Nephron (organoid): ENCODE measurements at regions not wholly inside any gene's neighbourhood (a gene's known extent, or its start where the extent isn't known, plus 50 kb on each side); places are given as distances from the start of the nearest gene placed in this dataset.

Experiments used
- H3K27ac Mint-ChIP-seq, 3 experiments: 2 replicates each; pipeline ENCODE4 v1.8.0; 2020; ENCODE audit warnings: mixed read lengths in 3 of 3, mild to moderate bottlenecking in 2 of 3, moderate library complexity in 1 of 3
- H3K27me3 Mint-ChIP-seq: 2 replicates; pipeline ENCODE4 v1.8.0; 2021; ENCODE audit warnings: low read depth, mild to moderate bottlenecking, moderate library complexity, mixed read lengths
- H3K36me3 Mint-ChIP-seq: 2 replicates; pipeline ENCODE4 v1.8.0; 2020; ENCODE audit warnings: low read depth, mixed read lengths
- H3K4me1 Mint-ChIP-seq: 2 replicates; pipeline ENCODE4 v1.8.0; 2020; ENCODE audit warnings: mixed read lengths
- H3K4me3 Mint-ChIP-seq, 3 experiments: 2 replicates each; pipeline ENCODE4 v1.8.0; 2020; ENCODE audit warnings: mild to moderate bottlenecking in 3 of 3, mixed read lengths in 3 of 3, moderate library complexity in 2 of 3
- H3K9me3 Mint-ChIP-seq: 2 replicates; pipeline ENCODE4 v1.8.0; 2020; ENCODE audit warnings: mixed read lengths
- TF ChIP-seq, protein P1 (sequence below), 3 experiments: fragments of 200-600 bp; sonication (generic); IDR thresholded peaks; one replicate each; pipeline ENCODE4 v1.5.0; 2021; ENCODE audit warnings: antibody characterized with exemption in 3 of 3; ENCODE audit not compliant: unreplicated experiment in 3 of 3

GRCh38 chr17:33509331-33509730, 216.2 kb upstream of the ASIC2 start:
- Mint-ChIP-seq H3K4me3 (no peak overlapping the region), H3K9me3 (peaks cover 5% of the 10 kb centered on the region), H3K36me3 (no peaks in the 10 kb centered on the region), H3K27ac (no peak overlapping the region), H3K4me1 (peaks cover 9% of the 10 kb centered on the region), H3K27me3 (peaks cover 11% of the 10 kb centered on the region)
- TF ChIP-seq, protein P1, sequence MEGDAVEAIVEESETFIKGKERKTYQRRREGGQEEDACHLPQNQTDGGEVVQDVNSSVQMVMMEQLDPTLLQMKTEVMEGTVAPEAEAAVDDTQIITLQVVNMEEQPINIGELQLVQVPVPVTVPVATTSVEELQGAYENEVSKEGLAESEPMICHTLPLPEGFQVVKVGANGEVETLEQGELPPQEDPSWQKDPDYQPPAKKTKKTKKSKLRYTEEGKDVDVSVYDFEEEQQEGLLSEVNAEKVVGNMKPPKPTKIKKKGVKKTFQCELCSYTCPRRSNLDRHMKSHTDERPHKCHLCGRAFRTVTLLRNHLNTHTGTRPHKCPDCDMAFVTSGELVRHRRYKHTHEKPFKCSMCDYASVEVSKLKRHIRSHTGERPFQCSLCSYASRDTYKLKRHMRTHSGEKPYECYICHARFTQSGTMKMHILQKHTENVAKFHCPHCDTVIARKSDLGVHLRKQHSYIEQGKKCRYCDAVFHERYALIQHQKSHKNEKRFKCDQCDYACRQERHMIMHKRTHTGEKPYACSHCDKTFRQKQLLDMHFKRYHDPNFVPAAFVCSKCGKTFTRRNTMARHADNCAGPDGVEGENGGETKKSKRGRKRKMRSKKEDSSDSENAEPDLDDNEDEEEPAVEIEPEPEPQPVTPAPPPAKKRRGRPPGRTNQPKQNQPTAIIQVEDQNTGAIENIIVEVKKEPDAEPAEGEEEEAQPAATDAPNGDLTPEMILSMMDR (IDR thresholded peaks at IDR 0.05; ENCODE audit: unreplicated experiment in 3 of 3) = no peak

DNA sequence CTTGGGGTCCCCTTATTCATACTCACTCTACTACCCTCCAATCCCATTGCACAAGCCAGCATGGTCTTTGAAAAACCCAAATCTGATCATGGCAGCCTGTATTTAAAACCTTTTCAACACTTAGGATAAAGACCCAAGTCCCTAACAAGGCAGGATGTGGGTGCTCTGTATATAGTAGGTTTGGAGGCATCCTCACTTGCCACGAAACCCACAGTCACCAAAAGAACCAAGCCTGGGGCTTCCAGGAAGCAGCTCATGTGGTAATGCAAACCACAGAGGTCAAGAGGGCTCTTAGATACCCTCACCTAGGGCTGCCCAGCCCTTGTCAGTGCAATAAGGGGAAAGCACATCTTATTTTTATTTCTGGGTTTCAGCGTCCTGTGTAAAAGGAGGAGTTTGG, 218.6 kb upstream of the ASIC2 start:
- Mint-ChIP-seq H3K27me3 (peaks cover 7% of the 10 kb centered on the region), H3K27ac (no peak overlapping the region), H3K4me1 (peaks cover 7% of the 10 kb centered on the region), H3K36me3 (no peaks in the 10 kb centered on the region), H3K4me3 (no peak overlapping the region), H3K9me3 (peaks cover 5% of the 10 kb centered on the region)
- TF ChIP-seq, protein P1 (IDR thresholded peaks at IDR 0.05; ENCODE audit: unreplicated experiment in 3 of 3) = no peak

DNA sequence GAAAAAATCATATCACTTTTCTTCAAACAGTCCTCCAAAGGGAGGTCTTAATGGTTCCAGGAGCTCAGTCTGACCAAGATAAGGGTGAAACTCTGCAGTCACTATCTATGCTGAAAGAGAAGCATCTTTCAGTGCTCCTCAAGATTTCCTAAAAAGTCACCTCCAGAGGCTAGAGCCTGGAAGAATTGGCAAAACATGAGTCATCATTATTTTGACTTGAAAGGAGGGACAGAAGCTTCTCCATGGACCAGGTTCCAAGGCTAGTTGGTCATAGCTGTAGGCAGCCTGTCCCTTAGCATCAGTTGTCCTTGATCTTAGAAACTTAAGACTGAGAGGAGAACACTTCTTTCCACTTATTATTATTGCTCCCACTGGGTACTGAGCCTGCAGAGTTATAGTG, 219.0 kb upstream of the ASIC2 start:
- Mint-ChIP-seq H3K27me3 (peaks cover 7% of the 10 kb centered on the region), H3K4me1 (peaks cover 3% of the 10 kb centered on the region), H3K36me3 (no peaks in the 10 kb centered on the region), H3K4me3 (no peak overlapping the region), H3K9me3 (peaks cover 5% of the 10 kb centered on the region), H3K27ac (no peak overlapping the region)
- TF ChIP-seq, protein P1 (IDR thresholded peaks at IDR 0.05; ENCODE audit: unreplicated experiment in 3 of 3) = no peak

- no peak overlapping the region for H3K27ac Mint-ChIP-seq
- TF ChIP-seq, protein P1 (IDR thresholded peaks at IDR 0.05; ENCODE audit: unreplicated experiment in 3 of 3) = no peak
- H3K4me3 Mint-ChIP-seq = no peak overlapping the region
- no peaks in the 10 kb centered on the region for H3K4me1 Mint-ChIP-seq
- peaks cover 8% of the 10 kb centered on the region for H3K27me3 Mint-ChIP-seq
- H3K9me3 Mint-ChIP-seq = peaks cover 5% of the 10 kb centered on the region
- no peaks in the 10 kb centered on the region for H3K36me3 Mint-ChIP-seq
Observed at GRCh38 chr17:33513769-33514168, 220.7 kb upstream of the ASIC2 start.

GRCh38 chr17:33514369-33514768, 221.3 kb upstream of the ASIC2 start:
- TF ChIP-seq, protein P1 (IDR thresholded peaks at IDR 0.05; ENCODE audit: unreplicated experiment in 3 of 3) = no peak
- Mint-ChIP-seq H3K4me1 (peaks cover 3% of the 10 kb centered on the region), H3K27ac (no peak overlapping the region), H3K9me3 (peaks cover 5% of the 10 kb centered on the region), H3K4me3 (no peak overlapping the region), H3K27me3 (peaks cover 14% of the 10 kb centered on the region), H3K36me3 (no peaks in the 10 kb centered on the region)

GRCh38 chr17:33515974-33516373, 222.9 kb upstream of the ASIC2 start:
- TF ChIP-seq, protein P1 (IDR thresholded peaks at IDR 0.05; ENCODE audit: unreplicated experiment in 3 of 3) = no peak
- Mint-ChIP-seq H3K27me3 (peaks cover 20% of the 10 kb centered on the region), H3K36me3 (no peaks in the 10 kb centered on the region), H3K27ac (no peak overlapping the region), H3K9me3 (peaks cover 5% of the 10 kb centered on the region), H3K4me1 (peaks cover 16% of the 10 kb centered on the region), H3K4me3 (no peak overlapping the region)
